Activated T-cell treated with anti-CD3 and anti-CD28 coated beads, Interleukin-2, amount 50 U/mL, for 24 hours (primary cell): ENCODE measurements at regions not wholly inside any gene's neighbourhood (a gene's known extent, or its start where the extent isn't known, plus 50 kb on each side); places are given as distances from the start of the nearest gene placed in this dataset.

Source experiments
- DNase-seq: peaks from one replicate; pipeline ENCODE4 v3.0.0-alpha.2; 2020
- H3K27ac Mint-ChIP-seq: 2 replicates; pipeline ENCODE4 v1.8.0; 2020; ENCODE audit warnings: mild to moderate bottlenecking, mixed read lengths
- H3K27me3 Mint-ChIP-seq: 2 replicates; pipeline ENCODE4 v1.8.0; 2020; ENCODE audit warnings: mixed read lengths
- H3K36me3 Mint-ChIP-seq: 2 replicates; pipeline ENCODE4 v1.8.0; 2020; ENCODE audit warnings: low read depth, mixed read lengths
- H3K4me1 Mint-ChIP-seq: 2 replicates; pipeline ENCODE4 v1.8.0; 2020; ENCODE audit warnings: low read depth, mixed read lengths
- H3K4me3 Mint-ChIP-seq: 2 replicates; pipeline ENCODE4 v1.8.0; 2020; ENCODE audit warnings: mild to moderate bottlenecking, moderate library complexity, mixed read lengths
- H3K9me3 Mint-ChIP-seq: 2 replicates; pipeline ENCODE4 v1.8.0; 2020; ENCODE audit warnings: mixed read lengths

DNA sequence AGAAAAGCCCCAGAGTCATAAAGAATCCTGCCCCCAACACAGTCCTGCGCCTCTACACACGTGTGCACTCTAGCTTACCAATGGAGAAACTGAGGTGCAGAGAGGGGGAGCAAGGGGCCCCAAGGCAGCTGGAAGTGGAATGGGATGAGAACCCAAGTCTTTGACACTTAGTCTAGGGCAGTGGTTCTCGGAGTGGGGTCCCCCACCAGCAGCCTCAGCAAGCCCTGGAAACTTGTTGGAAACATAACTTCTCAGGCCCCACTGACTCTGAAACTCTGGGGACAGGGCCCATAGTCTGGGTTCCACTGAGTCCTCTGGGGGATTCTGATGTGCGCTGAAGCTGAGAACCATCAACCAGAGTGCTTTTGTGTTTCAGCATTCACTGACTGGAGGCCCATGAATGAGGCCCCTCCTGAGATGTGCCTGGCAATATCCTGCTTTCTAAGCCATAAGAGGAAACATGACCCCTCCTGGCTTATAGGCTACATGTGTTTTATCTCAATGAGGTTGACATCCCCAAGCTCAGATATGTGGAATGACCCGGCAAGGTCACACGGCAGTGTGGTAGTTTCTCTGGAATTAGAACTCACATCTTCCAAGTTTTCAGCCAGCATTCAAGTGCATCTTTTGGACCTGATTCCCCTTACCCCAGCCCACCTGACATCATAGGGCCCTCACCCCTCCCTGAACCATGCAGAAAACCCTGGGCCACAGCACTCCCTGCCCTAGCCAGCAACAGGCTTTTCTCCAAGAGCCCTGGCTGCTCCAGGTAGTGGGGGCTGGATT is 147.3 kb upstream of the PCBD1 start:
- no peak overlapping the region for H3K27ac Mint-ChIP-seq
- H3K4me3 Mint-ChIP-seq, result no peak overlapping the region
- DNase-seq, result no peak
- H3K4me1 Mint-ChIP-seq, result no peaks in the 10 kb centered on the region
- no peaks in the 10 kb centered on the region for H3K36me3 Mint-ChIP-seq
- no peaks in the 10 kb centered on the region for H3K9me3 Mint-ChIP-seq
- H3K27me3 Mint-ChIP-seq, result peaks cover 3% of the 10 kb centered on the region

GRCh38 chr10:71036297-71036966 is 148.1 kb upstream of the PCBD1 start:
- Mint-ChIP-seq H3K27ac (no peak overlapping the region), H3K27me3 (peaks cover 3% of the 10 kb centered on the region)
- no peak for DNase-seq

GRCh38 chr10:71038091-71038633 is 149.8 kb upstream of the PCBD1 start:
- no peaks in the 10 kb centered on the region for H3K9me3 Mint-ChIP-seq
- H3K27ac Mint-ChIP-seq, result no peak overlapping the region
- H3K4me3 Mint-ChIP-seq, result no peak overlapping the region
- H3K4me1 Mint-ChIP-seq, result no peaks in the 10 kb centered on the region
- H3K36me3 Mint-ChIP-seq, result no peaks in the 10 kb centered on the region
- peaks cover 3% of the 10 kb centered on the region for H3K27me3 Mint-ChIP-seq
- no peak for DNase-seq

More at GRCh38 chr10:71036297-71036966, 148.1 kb upstream of the PCBD1 start:
- no peaks in the 10 kb centered on the region for H3K4me1 Mint-ChIP-seq
- no peak overlapping the region for H3K4me3 Mint-ChIP-seq
- H3K9me3 Mint-ChIP-seq, result no peaks in the 10 kb centered on the region
- H3K36me3 Mint-ChIP-seq, result no peaks in the 10 kb centered on the region

DNA sequence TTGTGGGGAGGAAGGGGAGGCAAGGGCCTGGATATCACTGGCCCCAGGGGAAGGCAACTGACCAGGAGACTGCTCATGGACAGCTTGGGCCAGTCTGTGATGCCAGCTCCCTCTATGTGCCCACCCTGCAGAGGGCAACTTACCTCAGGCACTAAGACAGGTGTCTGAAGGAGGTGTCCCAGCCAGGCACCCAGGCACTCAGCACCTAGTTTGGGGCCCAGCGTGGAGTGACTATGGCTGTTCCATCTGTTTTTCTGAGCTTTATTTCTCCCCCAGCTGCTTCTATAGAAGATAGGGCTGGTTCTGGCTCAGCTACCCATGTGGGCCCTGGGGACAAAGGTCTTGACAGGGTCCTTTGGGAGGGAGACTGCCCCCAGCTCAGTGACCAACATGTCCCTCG is 150.6 kb upstream of the PCBD1 start:
- H3K27ac Mint-ChIP-seq, result no peak overlapping the region

GRCh38 chr10:71039551-71039950 is 151.2 kb upstream of the PCBD1 start:
- H3K27ac Mint-ChIP-seq, result no peak overlapping the region

More for the DNA sequence above, 150.6 kb upstream of the PCBD1 start:
- Mint-ChIP-seq H3K4me1 (no peaks in the 10 kb centered on the region), H3K27me3 (peaks cover 3% of the 10 kb centered on the region), H3K9me3 (no peaks in the 10 kb centered on the region), H3K4me3 (no peak overlapping the region), H3K36me3 (no peaks in the 10 kb centered on the region)
- DNase-seq, result no peak

DNA sequence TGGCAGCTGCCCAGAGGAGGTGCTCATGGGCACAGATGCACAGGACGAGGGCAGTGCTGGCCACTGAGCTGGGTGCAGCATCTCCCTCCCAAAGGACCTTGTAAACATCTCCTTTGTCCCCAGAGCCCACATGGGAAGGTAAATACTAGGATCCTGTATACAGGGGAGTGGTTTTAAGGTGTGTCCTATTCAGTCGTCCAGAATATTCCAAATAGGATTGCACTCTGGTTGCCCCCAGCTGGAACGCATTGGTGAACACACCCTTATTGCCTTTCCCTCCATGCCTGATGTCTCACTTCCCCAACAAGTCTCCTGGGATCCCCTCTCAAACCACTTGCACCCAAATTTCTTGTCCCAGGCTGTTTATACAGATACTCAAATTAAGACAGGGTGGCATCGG is 152.0 kb upstream of the PCBD1 start:
- DNase-seq, result no peak
- Mint-ChIP-seq H3K27ac (no peak overlapping the region), H3K36me3 (no peaks in the 10 kb centered on the region), H3K4me1 (no peaks in the 10 kb centered on the region), H3K27me3 (peaks cover 3% of the 10 kb centered on the region), H3K9me3 (no peaks in the 10 kb centered on the region), H3K4me3 (no peak overlapping the region)

More at GRCh38 chr10:71039551-71039950, 151.2 kb upstream of the PCBD1 start:
- DNase-seq, result no peak
- no peaks in the 10 kb centered on the region for H3K9me3 Mint-ChIP-seq
- H3K36me3 Mint-ChIP-seq, result no peaks in the 10 kb centered on the region
- H3K4me3 Mint-ChIP-seq, result no peak overlapping the region
- peaks cover 3% of the 10 kb centered on the region for H3K27me3 Mint-ChIP-seq
- H3K4me1 Mint-ChIP-seq, result no peaks in the 10 kb centered on the region

GRCh38 chr10:71040846-71041605 is 152.7 kb upstream of the PCBD1 start:
- no peaks in the 10 kb centered on the region for H3K9me3 Mint-ChIP-seq
- H3K4me1 Mint-ChIP-seq, result no peaks in the 10 kb centered on the region
- no peaks in the 10 kb centered on the region for H3K36me3 Mint-ChIP-seq
- H3K4me3 Mint-ChIP-seq, result no peak overlapping the region
- no peak for DNase-seq
- no peak overlapping the region for H3K27ac Mint-ChIP-seq
- peaks cover 3% of the 10 kb centered on the region for H3K27me3 Mint-ChIP-seq

DNA sequence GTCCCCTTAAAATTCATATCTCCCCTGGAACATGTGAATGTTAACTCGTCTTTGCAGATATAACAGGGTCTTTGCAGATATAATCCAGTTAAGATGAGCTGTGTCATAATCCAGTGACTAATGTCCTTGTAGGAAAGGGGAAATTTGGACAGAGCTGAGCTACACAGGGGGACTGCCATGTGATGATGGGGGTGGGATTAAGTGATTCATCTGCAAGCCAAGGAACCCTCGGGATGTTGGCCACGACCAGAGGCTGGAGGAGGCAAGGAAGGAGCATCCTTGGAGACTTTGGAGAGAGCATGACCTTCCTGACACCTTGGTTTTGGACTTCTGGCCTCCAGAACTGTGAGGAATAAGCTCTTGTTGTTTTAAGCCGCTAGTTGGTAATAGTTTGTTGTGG is 153.9 kb upstream of the PCBD1 start:
- Mint-ChIP-seq H3K27ac (no peak overlapping the region), H3K4me3 (no peak overlapping the region), H3K27me3 (peaks cover 3% of the 10 kb centered on the region), H3K36me3 (no peaks in the 10 kb centered on the region), H3K4me1 (no peaks in the 10 kb centered on the region), H3K9me3 (no peaks in the 10 kb centered on the region)
- DNase-seq, result no peak

DNA sequence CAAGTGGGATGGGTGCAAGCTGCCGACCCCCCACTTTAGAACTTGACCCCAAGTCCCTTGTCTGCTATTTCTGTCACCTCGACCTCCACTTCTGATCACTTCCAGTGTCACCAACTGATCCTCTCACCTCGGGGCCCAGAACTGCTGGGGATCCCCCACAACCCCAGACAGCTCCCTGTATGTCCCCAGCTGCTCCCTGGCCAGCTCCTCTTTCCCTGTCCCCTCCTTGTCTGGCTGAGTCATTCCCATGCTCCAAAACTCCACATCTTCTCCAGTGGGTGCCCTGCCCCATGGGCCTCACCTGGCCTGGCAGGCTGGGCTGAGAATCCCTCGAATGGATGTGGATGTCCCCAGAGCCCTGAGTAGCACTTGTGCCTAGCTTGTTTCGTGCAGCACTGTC is 154.3 kb upstream of the PCBD1 start:
- H3K9me3 Mint-ChIP-seq, result no peaks in the 10 kb centered on the region
- no peak for DNase-seq
- peaks cover 3% of the 10 kb centered on the region for H3K27me3 Mint-ChIP-seq
- no peaks in the 10 kb centered on the region for H3K36me3 Mint-ChIP-seq
- H3K4me3 Mint-ChIP-seq, result no peak overlapping the region
- H3K27ac Mint-ChIP-seq, result no peak overlapping the region
- no peaks in the 10 kb centered on the region for H3K4me1 Mint-ChIP-seq

GRCh38 chr10:71043858-71044257 is 155.5 kb upstream of the PCBD1 start:
- Mint-ChIP-seq H3K27ac (no peak overlapping the region), H3K9me3 (no peaks in the 10 kb centered on the region), H3K4me1 (no peaks in the 10 kb centered on the region), H3K4me3 (no peak overlapping the region), H3K27me3 (peaks cover 3% of the 10 kb centered on the region), H3K36me3 (no peaks in the 10 kb centered on the region)
- no peak for DNase-seq

- no peak for DNase-seq
- peaks cover 3% of the 10 kb centered on the region for H3K27me3 Mint-ChIP-seq
- H3K4me1 Mint-ChIP-seq, result no peaks in the 10 kb centered on the region
- no peaks in the 10 kb centered on the region for H3K36me3 Mint-ChIP-seq
- no peak overlapping the region for H3K4me3 Mint-ChIP-seq
- no peaks in the 10 kb centered on the region for H3K9me3 Mint-ChIP-seq
- no peak overlapping the region for H3K27ac Mint-ChIP-seq
Observed at GRCh38 chr10:71044720-71045119, 156.4 kb upstream of the PCBD1 start.

GRCh38 chr10:71045204-71045809 is 156.9 kb upstream of the PCBD1 start:
- no peaks in the 10 kb centered on the region for H3K4me1 Mint-ChIP-seq
- no peaks in the 10 kb centered on the region for H3K9me3 Mint-ChIP-seq
- H3K4me3 Mint-ChIP-seq, result no peak overlapping the region
- H3K36me3 Mint-ChIP-seq, result no peaks in the 10 kb centered on the region
- no peak overlapping the region for H3K27ac Mint-ChIP-seq
- H3K27me3 Mint-ChIP-seq, result no peaks in the 10 kb centered on the region
- no peak for DNase-seq

GRCh38 chr10:71045936-71046335 is 157.6 kb upstream of the PCBD1 start:
- H3K9me3 Mint-ChIP-seq, result no peaks in the 10 kb centered on the region
- DNase-seq, result no peak
- no peaks in the 10 kb centered on the region for H3K4me1 Mint-ChIP-seq
- no peak overlapping the region for H3K27ac Mint-ChIP-seq
- H3K36me3 Mint-ChIP-seq, result no peaks in the 10 kb centered on the region
- no peaks in the 10 kb centered on the region for H3K27me3 Mint-ChIP-seq
- no peak overlapping the region for H3K4me3 Mint-ChIP-seq

- Mint-ChIP-seq H3K4me3 (no peak overlapping the region), H3K4me1 (no peaks in the 10 kb centered on the region), H3K27me3 (peaks cover 3% of the 10 kb centered on the region), H3K36me3 (no peaks in the 10 kb centered on the region), H3K27ac (no peak overlapping the region), H3K9me3 (no peaks in the 10 kb centered on the region)
- no peak for DNase-seq
Observed at GRCh38 chr10:71046747-71047146, 158.4 kb upstream of the PCBD1 start.
